Stimulated activated CD4-positive, alpha-beta T cell treated with anti-CD3 and anti-CD28 coated beads, Interleukin-1b, Interleukin-23, amount 100 ng/mL, for 4 hours (primary cell): ENCODE measurements at regions not wholly inside any gene's neighbourhood (a gene's known extent, or its start where the extent isn't known, plus 50 kb on each side); places are given as distances from the start of the nearest gene placed in this dataset.

ENCODE experiments used
- DNase-seq, 2 donors: peaks; one replicate each; pipeline ENCODE4 v3.0.0-alpha.2; 2020; ENCODE audit warnings: low read depth in 2 of 2

DNA sequence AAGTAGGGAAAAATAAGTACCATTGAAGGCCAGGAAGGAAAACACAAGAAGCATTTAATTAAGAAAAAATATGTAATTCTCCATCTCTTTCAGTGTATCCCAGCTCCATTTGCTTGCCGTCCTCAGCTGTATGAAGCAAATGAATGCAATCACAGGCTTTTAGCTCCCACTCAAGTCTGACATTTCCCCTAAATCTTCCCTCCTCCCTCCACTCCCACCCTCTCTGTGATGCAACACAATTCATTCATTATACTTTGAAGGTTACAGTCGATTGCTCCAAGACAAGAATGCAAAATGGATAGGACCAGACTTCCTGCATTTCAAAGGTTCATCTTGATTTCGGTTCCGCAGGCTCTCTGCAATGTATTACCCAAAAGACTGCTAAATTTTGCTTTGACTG is 172.7 kb upstream of the SERPINE2 start:
- no peak for DNase-seq

GRCh38 chr2:224211181-224211480 is 172.0 kb upstream of the SERPINE2 start:
- DNase-seq: no peak

GRCh38 chr2:224210286-224211180 is 171.4 kb upstream of the SERPINE2 start:
- DNase-seq: no peak

GRCh38 chr2:224209555-224210285 is 170.6 kb upstream of the SERPINE2 start:
- DNase-seq: no peak

DNA sequence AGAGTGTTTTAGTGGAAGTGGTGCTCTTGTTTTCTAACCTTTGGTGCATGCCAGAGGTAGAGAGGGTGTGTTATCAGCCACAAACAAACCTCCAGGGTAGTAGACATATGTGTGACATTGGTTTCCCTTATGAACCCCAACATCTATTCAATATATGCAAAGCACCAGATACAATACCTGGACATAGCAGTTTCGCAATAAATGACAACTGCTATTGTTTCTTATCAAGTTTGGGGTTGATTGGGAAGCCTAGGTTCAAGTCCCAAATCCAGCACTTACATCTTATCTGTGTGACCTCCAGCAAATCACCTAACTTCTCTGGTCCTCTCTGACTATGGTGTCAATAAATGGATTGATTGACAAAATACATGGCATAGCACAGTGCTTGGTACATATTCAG is 169.4 kb upstream of the SERPINE2 start:
- DNase-seq: no peak

DNA sequence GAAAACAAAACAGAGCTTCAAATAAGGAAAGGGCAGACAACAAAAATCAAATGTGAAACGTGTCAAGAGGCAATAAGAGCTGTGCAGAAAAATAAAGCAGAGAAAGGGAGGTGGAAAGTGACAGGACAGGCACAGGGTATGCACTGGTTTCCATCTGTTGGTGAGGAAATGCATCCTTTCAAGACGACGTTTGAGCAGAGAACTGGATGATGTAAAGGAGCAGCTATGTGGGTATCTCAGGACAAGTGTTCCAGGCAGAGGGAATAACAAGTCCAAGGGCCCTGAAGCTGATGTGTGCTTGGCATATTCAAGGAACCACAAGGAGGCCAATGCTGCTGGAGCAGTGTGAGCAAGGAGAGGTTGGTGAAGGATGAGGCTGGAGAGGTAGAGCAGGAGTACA is 168.9 kb upstream of the SERPINE2 start:
- no peak for DNase-seq

- DNase-seq: no peak
Measured at GRCh38 chr2:224206816-224207215, 167.7 kb upstream of the SERPINE2 start.

- DNase-seq: no peak
Measured at GRCh38 chr2:224202281-224202865, 163.3 kb upstream of the SERPINE2 start.

GRCh38 chr2:224198436-224198835 is 159.3 kb upstream of the SERPINE2 start:
- DNase-seq: no peak

GRCh38 chr2:224196810-224197209 is 157.7 kb upstream of the SERPINE2 start:
- DNase-seq: no peak

- no peak for DNase-seq
Measured at GRCh38 chr2:224195925-224196571, 157.0 kb upstream of the SERPINE2 start.

GRCh38 chr2:224194161-224194560 is 155.1 kb upstream of the SERPINE2 start:
- no peak for DNase-seq

- no peak for DNase-seq
Measured at GRCh38 chr2:224191465-224191864, 152.4 kb upstream of the SERPINE2 start.

DNA sequence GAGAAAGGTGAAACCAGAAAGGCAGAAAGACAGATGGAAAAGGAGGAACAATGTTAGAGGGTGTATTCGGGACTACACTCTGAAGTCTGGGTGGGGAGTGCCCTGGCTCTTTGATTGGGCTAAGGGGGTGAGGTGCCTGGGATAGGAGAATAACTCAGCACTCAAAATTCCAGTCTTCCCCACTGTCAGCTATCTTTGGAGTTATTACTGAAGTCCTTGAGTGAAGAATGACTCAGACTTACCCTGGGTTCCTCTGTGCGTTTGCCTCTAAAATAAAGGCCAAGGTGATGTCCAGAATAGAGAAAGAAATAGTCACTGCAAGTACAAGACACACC is 151.8 kb upstream of the SERPINE2 start:
- no peak for DNase-seq

DNA sequence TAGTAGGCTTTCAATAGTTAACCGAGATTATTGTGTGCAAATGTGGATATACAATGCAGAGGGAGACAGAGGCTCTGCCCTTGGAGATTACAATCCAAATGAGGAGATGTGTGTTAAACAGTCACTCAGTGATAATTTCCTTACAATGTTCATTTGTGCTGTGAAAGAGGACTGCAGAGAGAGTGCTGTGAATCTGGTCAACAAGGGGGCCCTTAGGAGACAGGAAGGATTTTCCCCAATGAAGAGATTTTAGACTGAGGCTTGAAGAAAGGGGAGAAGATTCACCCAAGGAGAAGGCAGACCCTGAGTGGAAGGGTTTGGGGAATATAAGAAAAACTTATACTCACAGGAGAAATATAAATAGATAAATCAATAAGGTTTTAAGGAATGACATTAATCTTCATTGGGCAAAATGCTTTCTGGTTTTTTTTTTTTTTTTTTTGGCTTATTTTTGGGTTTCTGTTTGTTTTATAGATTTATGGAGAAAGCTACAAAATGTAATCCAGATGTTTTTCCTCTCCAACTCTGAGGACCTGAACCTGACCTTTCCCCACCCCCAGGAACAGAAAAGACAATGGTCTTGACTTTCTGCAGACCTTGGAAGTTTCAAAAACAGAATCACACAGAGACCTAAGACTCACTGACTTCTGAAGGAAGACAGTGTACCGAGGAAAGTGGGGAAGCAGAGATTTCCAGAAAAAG is 151.3 kb upstream of the SERPINE2 start:
- no peak for DNase-seq

GRCh38 chr2:224187220-224187619 is 148.1 kb upstream of the SERPINE2 start:
- DNase-seq: no peak

GRCh38 chr2:224185023-224185601 is 146.0 kb upstream of the SERPINE2 start:
- DNase-seq: no peak

GRCh38 chr2:224183086-224183485 is 144.0 kb upstream of the SERPINE2 start:
- no peak for DNase-seq

- DNase-seq: no peak
Measured at GRCh38 chr2:224182498-224182897, 143.4 kb upstream of the SERPINE2 start.

DNA sequence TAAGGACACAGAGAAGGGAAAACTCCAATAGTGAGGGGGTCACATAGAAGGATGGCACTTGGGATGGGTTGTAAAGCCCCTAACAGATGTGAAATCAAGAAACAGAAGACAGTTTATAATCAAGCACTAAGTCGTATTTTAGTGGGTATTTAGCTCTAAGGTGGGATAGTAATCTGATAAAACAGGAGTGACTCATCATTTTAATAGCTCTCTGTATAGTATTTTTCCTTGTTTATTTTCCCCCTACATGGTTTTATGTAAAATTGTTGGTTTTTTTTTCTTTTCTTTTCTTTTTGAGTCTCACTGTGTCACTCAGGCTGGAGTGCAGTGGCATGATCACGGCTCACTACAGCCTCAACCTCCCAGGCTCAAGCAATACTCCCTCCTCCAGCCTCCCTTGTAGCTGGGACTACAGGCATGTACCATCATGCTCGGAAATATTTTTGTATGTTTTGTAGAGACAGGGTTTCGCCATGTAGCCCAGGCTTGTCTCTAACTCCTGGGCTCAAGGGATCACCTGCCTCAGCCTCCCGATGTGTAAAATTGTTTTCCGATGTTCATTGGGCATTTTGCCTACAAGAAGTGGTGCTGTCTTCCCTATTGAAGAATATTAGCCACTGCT is 142.6 kb upstream of the SERPINE2 start:
- DNase-seq: no peak

DNA sequence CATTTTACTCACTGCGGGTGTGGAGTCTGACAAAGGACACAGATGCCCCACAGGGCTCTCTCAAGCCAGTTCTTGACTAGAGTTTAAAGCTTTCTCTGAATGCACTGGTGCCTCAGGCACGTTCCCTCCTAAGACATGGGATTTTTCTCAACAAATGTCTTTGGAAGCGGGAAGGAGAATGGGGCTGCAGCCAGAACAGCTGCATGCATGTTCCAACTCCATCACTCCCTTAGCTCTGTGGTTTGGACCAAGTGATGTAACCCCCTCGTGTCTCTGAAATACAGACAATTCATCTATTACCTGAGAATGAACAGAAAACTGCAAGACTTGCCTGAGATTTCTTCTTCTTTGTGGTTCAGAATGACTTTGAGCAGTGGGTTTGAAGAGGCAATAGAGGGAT is 141.7 kb upstream of the SERPINE2 start:
- no peak for DNase-seq
